Panc1 (cell line): ENCODE measurements at regions not wholly inside any gene's neighbourhood (a gene's known extent, or its start where the extent isn't known, plus 50 kb on each side); places are given as distances from the start of the nearest gene placed in this dataset.

Experiments used
- TCF7L2 ChIP-seq: IDR thresholded peaks from 2 replicates; pipeline ENCODE4 v1.6.1; 2011; ENCODE audit warnings: mild to moderate bottlenecking, low read depth, low read length, inconsistent platforms
- TF ChIP-seq, protein P1 (sequence below): fragments of 450-650 bp; IDR thresholded peaks from 2 replicates; pipeline ENCODE4 v1.5.1; 2017; ENCODE audit warnings: mild to moderate bottlenecking
- TF ChIP-seq, protein P2 (sequence below), 2 experiments: IDR thresholded peaks; 2 replicates each; pipeline ENCODE4 v1.6.1; 2011 to 2012; ENCODE audit warnings: low read depth in 2 of 2, control low read depth in 1 of 2, low read length in 1 of 2, mild to moderate bottlenecking in 1 of 2, moderate library complexity in 1 of 2; ENCODE audit not compliant: insufficient read depth in 1 of 2

DNA sequence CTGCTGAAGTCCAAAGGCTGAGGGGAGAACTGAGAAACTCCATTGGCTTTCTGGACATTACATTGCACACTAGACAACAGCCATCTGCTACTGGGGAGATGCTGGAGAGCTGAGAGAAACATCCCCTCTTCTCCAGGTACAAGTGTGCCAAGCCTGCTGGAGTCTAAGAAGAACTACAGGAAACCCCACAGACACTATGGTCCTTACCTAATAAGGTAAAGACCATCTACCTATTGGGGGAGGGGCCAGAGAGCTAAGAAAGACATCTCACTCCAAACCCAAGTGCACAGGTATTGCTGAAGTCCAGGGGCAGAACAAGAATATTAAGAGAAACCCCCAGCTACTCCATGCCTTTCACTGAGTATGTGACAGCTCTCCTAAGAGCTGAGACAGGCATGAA is 338.7 kb upstream of the NCKAP5 start:
- TF ChIP-seq, protein P1, sequence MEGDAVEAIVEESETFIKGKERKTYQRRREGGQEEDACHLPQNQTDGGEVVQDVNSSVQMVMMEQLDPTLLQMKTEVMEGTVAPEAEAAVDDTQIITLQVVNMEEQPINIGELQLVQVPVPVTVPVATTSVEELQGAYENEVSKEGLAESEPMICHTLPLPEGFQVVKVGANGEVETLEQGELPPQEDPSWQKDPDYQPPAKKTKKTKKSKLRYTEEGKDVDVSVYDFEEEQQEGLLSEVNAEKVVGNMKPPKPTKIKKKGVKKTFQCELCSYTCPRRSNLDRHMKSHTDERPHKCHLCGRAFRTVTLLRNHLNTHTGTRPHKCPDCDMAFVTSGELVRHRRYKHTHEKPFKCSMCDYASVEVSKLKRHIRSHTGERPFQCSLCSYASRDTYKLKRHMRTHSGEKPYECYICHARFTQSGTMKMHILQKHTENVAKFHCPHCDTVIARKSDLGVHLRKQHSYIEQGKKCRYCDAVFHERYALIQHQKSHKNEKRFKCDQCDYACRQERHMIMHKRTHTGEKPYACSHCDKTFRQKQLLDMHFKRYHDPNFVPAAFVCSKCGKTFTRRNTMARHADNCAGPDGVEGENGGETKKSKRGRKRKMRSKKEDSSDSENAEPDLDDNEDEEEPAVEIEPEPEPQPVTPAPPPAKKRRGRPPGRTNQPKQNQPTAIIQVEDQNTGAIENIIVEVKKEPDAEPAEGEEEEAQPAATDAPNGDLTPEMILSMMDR = no peak
- TF ChIP-seq, protein P2, sequence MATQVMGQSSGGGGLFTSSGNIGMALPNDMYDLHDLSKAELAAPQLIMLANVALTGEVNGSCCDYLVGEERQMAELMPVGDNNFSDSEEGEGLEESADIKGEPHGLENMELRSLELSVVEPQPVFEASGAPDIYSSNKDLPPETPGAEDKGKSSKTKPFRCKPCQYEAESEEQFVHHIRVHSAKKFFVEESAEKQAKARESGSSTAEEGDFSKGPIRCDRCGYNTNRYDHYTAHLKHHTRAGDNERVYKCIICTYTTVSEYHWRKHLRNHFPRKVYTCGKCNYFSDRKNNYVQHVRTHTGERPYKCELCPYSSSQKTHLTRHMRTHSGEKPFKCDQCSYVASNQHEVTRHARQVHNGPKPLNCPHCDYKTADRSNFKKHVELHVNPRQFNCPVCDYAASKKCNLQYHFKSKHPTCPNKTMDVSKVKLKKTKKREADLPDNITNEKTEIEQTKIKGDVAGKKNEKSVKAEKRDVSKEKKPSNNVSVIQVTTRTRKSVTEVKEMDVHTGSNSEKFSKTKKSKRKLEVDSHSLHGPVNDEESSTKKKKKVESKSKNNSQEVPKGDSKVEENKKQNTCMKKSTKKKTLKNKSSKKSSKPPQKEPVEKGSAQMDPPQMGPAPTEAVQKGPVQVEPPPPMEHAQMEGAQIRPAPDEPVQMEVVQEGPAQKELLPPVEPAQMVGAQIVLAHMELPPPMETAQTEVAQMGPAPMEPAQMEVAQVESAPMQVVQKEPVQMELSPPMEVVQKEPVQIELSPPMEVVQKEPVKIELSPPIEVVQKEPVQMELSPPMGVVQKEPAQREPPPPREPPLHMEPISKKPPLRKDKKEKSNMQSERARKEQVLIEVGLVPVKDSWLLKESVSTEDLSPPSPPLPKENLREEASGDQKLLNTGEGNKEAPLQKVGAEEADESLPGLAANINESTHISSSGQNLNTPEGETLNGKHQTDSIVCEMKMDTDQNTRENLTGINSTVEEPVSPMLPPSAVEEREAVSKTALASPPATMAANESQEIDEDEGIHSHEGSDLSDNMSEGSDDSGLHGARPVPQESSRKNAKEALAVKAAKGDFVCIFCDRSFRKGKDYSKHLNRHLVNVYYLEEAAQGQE (IDR thresholded peaks at IDR 0.05; ENCODE audit: insufficient read depth in 1 of 2, low read depth in 2 of 2, low read length in 1 of 2) = no peak
- TF ChIP-seq TCF7L2 = no peak
